HepG2 (cell line): ENCODE measurements at regions not wholly inside any gene's neighbourhood (a gene's known extent, or its start where the extent isn't known, plus 50 kb on each side); places are given as distances from the start of the nearest gene placed in this dataset.

Experiments
- BCL6 ChIP-seq: IDR thresholded peaks from 2 replicates; pipeline ENCODE4 v1.6.1; 2016; ENCODE audit warnings: missing genetic modification reagents, missing compliant biosample characterization
- ETV6 ChIP-seq: sonication (generic); formaldehyde crosslinking; conservative IDR thresholded peaks from 2 replicates; pipeline ENCODE4 v1.4.0; 2020; ENCODE audit warnings: missing genetic modification reagents
- FOXP1 ChIP-seq, 2 experiments: fragments of 450-650 bp in 1 of 2; IDR thresholded peaks; 2 replicates each; pipeline ENCODE4 v1.6.1; 2017 to 2018; ENCODE audit warnings: antibody characterized with exemption in 1 of 2
- HOXA7 ChIP-seq: sonication (generic); formaldehyde crosslinking; IDR thresholded peaks from 2 replicates; pipeline ENCODE4 v1.8.1; 2022; ENCODE audit warnings: mild to moderate bottlenecking, missing genetic modification reagents, moderate library complexity
- MAF1 ChIP-seq: sonication (generic); formaldehyde crosslinking; IDR thresholded peaks from 2 replicates; pipeline ENCODE4 v1.5.0; 2020; ENCODE audit warnings: missing genetic modification reagents, borderline replicate concordance
- MXD1 ChIP-seq: sonication (generic); formaldehyde crosslinking; IDR thresholded peaks from 2 replicates; pipeline ENCODE4 v1.4.0; 2020; ENCODE audit warnings: mild to moderate bottlenecking, missing genetic modification reagents
- NCOA5 ChIP-seq: sonication (generic); formaldehyde crosslinking; IDR thresholded peaks from 2 replicates; pipeline ENCODE4 v1.4.0; 2020; ENCODE audit warnings: missing genetic modification reagents
- TBX3 ChIP-seq: fragments of 450-650 bp; IDR thresholded peaks from 2 replicates; pipeline ENCODE4 v1.6.1; 2017; ENCODE audit warnings: antibody characterized with exemption, mild to moderate bottlenecking, inconsistent platforms, borderline replicate concordance
- TCF12 ChIP-seq, 2 experiments: fragments of 450-650 bp in 1 of 2; sonication (generic) in 1 of 2; formaldehyde crosslinking in 1 of 2; IDR thresholded peaks; 2 replicates each; pipeline versions ENCODE4 v1.6.1 to v1.8.0; 2017 to 2022; ENCODE audit warnings: antibody characterized with exemption in 1 of 2, mild to moderate bottlenecking in 1 of 2, missing genetic modification reagents in 1 of 2, moderate library complexity in 1 of 2
- TFDP2 ChIP-seq: sonication (generic); formaldehyde crosslinking; IDR thresholded peaks from 2 replicates; pipeline ENCODE4 v1.4.0; 2020; ENCODE audit warnings: missing genetic modification reagents
- ZNF292 ChIP-seq: sonication (generic); formaldehyde crosslinking; IDR thresholded peaks from 2 replicates; pipeline ENCODE4 v1.8.1; 2022; ENCODE audit warnings: mild to moderate bottlenecking, low read depth, missing genetic modification reagents, borderline replicate concordance
- ZNF552 ChIP-seq: sonication (generic); formaldehyde crosslinking; IDR thresholded peaks from 2 replicates; pipeline ENCODE4 v1.9.0; 2022; ENCODE audit warnings: missing genetic modification reagents, mild to moderate bottlenecking, borderline replicate concordance
- ZNF567 ChIP-seq: sonication (generic); formaldehyde crosslinking; IDR thresholded peaks from 2 replicates; pipeline ENCODE4 v1.8.1; 2023; ENCODE audit warnings: mild to moderate bottlenecking, missing genetic modification reagents, borderline replicate concordance
- ZNF609 ChIP-seq: sonication (generic); formaldehyde crosslinking; IDR thresholded peaks from 2 replicates; pipeline ENCODE4 v1.4.0; 2020; ENCODE audit warnings: mild to moderate bottlenecking, missing genetic modification reagents, borderline replicate concordance
- ZNF646 ChIP-seq: sonication (generic); formaldehyde crosslinking; IDR thresholded peaks from 2 replicates; pipeline ENCODE4 v1.9.0; 2021; ENCODE audit warnings: mild to moderate bottlenecking, missing genetic modification reagents

- no peak for TF ChIP-seq FOXP1 (IDR thresholded peaks at IDR 0.05)
- 0 out of 2 replicates have a peak, but pooled peaks have one; percentile 6 for TF ChIP-seq FOXP1 (CRISPR knock-in tag; IDR thresholded peaks at IDR 0.05)
- no peak for TF ChIP-seq ZNF609
- TF ChIP-seq BCL6 (CRISPR knock-in tag): no peak
- no peak for TF ChIP-seq NCOA5 (CRISPR knock-in tag)
- TF ChIP-seq ZNF646 (CRISPR knock-in tag): peak; percentile 60; the same call in 1 of the 2 replicates
- TF ChIP-seq MAF1: no peak
- no peak for TF ChIP-seq ZNF552 (CRISPR knock-in tag)
- TF ChIP-seq TBX3: no peak
- TF ChIP-seq ETV6: no peak
- TF ChIP-seq ZNF292 (CRISPR knock-in tag): peak; percentile 49; the same call in 1 of the 2 replicates
- no peak for TF ChIP-seq MXD1 (CRISPR knock-in tag)
- no peak for TF ChIP-seq ZNF567 (CRISPR knock-in tag)
- no peak for TF ChIP-seq TFDP2
- TF ChIP-seq HOXA7: no peak
- TF ChIP-seq TCF12 (IDR thresholded peaks at IDR 0.05): no peak
- no peak for TF ChIP-seq TCF12 (CRISPR knock-in tag; IDR thresholded peaks at IDR 0.05)
Observed at GRCh38 chr5:110105692-110106091, 416.0 kb downstream of the MAN2A1 start (continued).
